ENCODE measurements at regions not wholly inside any gene's neighbourhood (a gene's known extent, or its start where the extent isn't known, plus 50 kb on each side); places are given as distances from the start of the nearest gene placed in this dataset.

- Histone ChIP-seq H3K27ac (replicated peaks) (no peak overlapping the region), H3K27me3 (ENCODE audit: insufficient read depth, poor library complexity, severe bottlenecking) (no peaks in the 10 kb centered on the region), H3K4me3 (replicated peaks; ENCODE audit: insufficient read depth, low read length) (no peak overlapping the region)
- no peak for DNase-seq (ENCODE audit: low read depth in 1 of 2, low spot score in 1 of 2)
- TF ChIP-seq SPI1 (IDR thresholded peaks at IDR 0.05; ENCODE audit: borderline replicate concordance, low read depth), result no peak
- TF ChIP-seq POLR2AphosphoS5 (IDR thresholded peaks at IDR 0.05; ENCODE audit: low read depth), result no peak
- TF ChIP-seq REST (IDR thresholded peaks at IDR 0.05; ENCODE audit: insufficient replicate concordance, low read depth), result no peak
- TF ChIP-seq GABPA (IDR thresholded peaks at IDR 0.05; ENCODE audit: low read depth), result no peak
- TF ChIP-seq CTCF (IDR thresholded peaks at IDR 0.05; ENCODE audit: insufficient read depth, low read length), result no peak
These were observed 927.4 kb downstream of the DNAJB9 start for GRCh38 chr7:109497053-109497452.

GRCh38 chr7:109498131-109498530 lies 928.5 kb downstream of the DNAJB9 start:
- no peak overlapping the region for H3K27ac ChIP-seq (replicated peaks)
- no peak overlapping the region for H3K4me3 ChIP-seq (replicated peaks; ENCODE audit: insufficient read depth, low read length)
- no peak for DNase-seq (ENCODE audit: low read depth in 1 of 2, low spot score in 1 of 2)
- TF ChIP-seq POLR2AphosphoS5 (IDR thresholded peaks at IDR 0.05; ENCODE audit: low read depth) (no peak), SPI1 (IDR thresholded peaks at IDR 0.05; ENCODE audit: borderline replicate concordance, low read depth) (no peak), CTCF (IDR thresholded peaks at IDR 0.05; ENCODE audit: insufficient read depth, low read length) (no peak), REST (IDR thresholded peaks at IDR 0.05; ENCODE audit: insufficient replicate concordance, low read depth) (no peak), GABPA (IDR thresholded peaks at IDR 0.05; ENCODE audit: low read depth) (no peak)
- H3K27me3 ChIP-seq (ENCODE audit: insufficient read depth, poor library complexity, severe bottlenecking), result no peaks in the 10 kb centered on the region

GRCh38 chr7:109503421-109503820 lies 933.7 kb downstream of the DNAJB9 start:
- TF ChIP-seq POLR2AphosphoS5 (IDR thresholded peaks at IDR 0.05; ENCODE audit: low read depth), result no peak
- TF ChIP-seq SPI1 (IDR thresholded peaks at IDR 0.05; ENCODE audit: borderline replicate concordance, low read depth), result no peak
- no peak for TF ChIP-seq CTCF (IDR thresholded peaks at IDR 0.05; ENCODE audit: insufficient read depth, low read length)
- TF ChIP-seq GABPA (IDR thresholded peaks at IDR 0.05; ENCODE audit: low read depth), result no peak
- TF ChIP-seq REST (IDR thresholded peaks at IDR 0.05; ENCODE audit: insufficient replicate concordance, low read depth), result no peak
- no peaks in the 10 kb centered on the region for H3K27me3 ChIP-seq (ENCODE audit: insufficient read depth, poor library complexity, severe bottlenecking)
- no peak overlapping the region for H3K27ac ChIP-seq (replicated peaks)
- no peak overlapping the region for H3K4me3 ChIP-seq (replicated peaks; ENCODE audit: insufficient read depth, low read length)
- DNase-seq (ENCODE audit: low read depth in 1 of 2, low spot score in 1 of 2), result no peak

Measured in HL-60 (cell line).